Kidney epithelial cell (primary cell): ENCODE measurements at regions not wholly inside any gene's neighbourhood (a gene's known extent, or its start where the extent isn't known, plus 50 kb on each side); places are given as distances from the start of the nearest gene placed in this dataset.

Experiments
- DNase-seq: peaks from one replicate; pipeline ENCODE4 v3.0.0-alpha.2; 2010; ENCODE audit warnings: low read depth
- H3K27me3 ChIP-seq: 2 replicates; pipeline ENCODE4 v1.6.0; 2011; ENCODE audit warnings: low read length; ENCODE audit not compliant: control insufficient read depth, insufficient read depth
- H3K36me3 ChIP-seq: 2 replicates; pipeline ENCODE4 v1.5.1; 2011; ENCODE audit warnings: low read length; ENCODE audit not compliant: control insufficient read depth, insufficient read depth
- H3K4me3 ChIP-seq: 2 replicates; pipeline ENCODE4 v1.5.1; 2011; ENCODE audit warnings: low read depth, mild to moderate bottlenecking, control low read depth, low read length
- TF ChIP-seq, protein P1 (sequence below): IDR thresholded peaks from 2 replicates; pipeline ENCODE4 v1.5.1; 2011; ENCODE audit warnings: mild to moderate bottlenecking, moderate library complexity, low read length, control low read depth, inconsistent platforms; ENCODE audit not compliant: insufficient read depth, poor library complexity, severe bottlenecking

DNA sequence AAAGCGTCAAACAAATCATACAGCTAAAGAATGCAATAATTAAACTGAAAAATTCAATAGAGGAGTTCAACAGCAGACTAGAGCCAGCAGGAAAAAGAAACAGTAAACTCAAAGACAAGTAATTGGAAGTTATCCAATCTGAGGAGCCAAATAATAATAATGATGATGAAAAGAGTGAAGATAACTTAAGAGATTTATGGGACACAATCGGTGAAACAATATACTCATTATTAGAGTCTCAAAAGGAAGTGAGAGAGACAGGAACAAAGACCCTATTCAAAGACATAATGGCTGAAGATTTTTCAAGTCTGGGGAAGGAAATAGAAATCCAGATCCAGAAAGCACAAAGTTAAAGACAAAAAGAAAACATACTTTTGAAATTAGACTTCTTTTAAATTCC, 263.9 kb upstream of the NR4A3 start:
- DNase-seq: no peak
- TF ChIP-seq, protein P1, sequence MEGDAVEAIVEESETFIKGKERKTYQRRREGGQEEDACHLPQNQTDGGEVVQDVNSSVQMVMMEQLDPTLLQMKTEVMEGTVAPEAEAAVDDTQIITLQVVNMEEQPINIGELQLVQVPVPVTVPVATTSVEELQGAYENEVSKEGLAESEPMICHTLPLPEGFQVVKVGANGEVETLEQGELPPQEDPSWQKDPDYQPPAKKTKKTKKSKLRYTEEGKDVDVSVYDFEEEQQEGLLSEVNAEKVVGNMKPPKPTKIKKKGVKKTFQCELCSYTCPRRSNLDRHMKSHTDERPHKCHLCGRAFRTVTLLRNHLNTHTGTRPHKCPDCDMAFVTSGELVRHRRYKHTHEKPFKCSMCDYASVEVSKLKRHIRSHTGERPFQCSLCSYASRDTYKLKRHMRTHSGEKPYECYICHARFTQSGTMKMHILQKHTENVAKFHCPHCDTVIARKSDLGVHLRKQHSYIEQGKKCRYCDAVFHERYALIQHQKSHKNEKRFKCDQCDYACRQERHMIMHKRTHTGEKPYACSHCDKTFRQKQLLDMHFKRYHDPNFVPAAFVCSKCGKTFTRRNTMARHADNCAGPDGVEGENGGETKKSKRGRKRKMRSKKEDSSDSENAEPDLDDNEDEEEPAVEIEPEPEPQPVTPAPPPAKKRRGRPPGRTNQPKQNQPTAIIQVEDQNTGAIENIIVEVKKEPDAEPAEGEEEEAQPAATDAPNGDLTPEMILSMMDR: no peak
- no peaks in the 10 kb centered on the region for H3K27me3 ChIP-seq
- H3K36me3 ChIP-seq: no peaks in the 10 kb centered on the region
- H3K4me3 ChIP-seq: no peak overlapping the region

DNA sequence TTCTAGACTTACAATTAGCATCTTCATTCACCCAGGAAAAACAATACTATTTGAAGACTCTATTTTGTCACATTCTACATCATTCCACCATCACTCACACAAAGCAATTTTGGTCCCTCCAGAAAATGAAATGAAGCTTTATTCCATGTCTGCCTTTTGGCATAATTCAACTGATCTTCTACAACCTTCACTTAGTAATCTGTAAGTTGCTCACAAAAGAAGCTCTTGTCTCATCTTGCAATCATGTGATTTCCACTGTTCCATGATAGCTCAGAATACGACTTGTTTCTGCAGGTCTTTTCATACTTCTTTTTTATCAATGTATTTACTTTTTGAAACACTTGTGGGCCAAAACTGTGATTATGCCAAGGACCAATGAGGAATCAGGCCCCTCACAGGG, 261.9 kb upstream of the NR4A3 start:
- Histone ChIP-seq H3K36me3 (no peaks in the 10 kb centered on the region), H3K4me3 (no peak overlapping the region), H3K27me3 (no peaks in the 10 kb centered on the region)
- TF ChIP-seq, protein P1: no peak
- DNase-seq: no peak

DNA sequence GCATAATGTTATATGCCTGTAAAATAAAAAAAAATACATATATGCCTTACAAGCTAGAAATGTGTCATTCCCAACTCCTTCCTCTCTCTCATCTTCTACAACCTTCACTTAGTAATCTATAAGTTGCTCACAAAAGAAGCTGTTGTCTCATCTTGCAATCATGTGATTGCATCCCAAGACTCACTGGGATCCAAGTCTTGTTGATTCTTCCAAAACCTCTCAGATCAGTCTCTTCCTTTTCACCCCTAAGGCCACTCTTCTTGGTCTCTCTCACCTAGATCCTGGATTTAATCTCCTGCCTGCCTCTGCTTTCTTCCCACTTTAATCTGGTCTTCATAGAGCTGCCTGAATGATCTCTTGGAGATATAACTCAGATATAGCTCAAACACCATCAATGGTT, 261.1 kb upstream of the NR4A3 start:
- no peak overlapping the region for H3K4me3 ChIP-seq
- no peaks in the 10 kb centered on the region for H3K36me3 ChIP-seq
- no peaks in the 10 kb centered on the region for H3K27me3 ChIP-seq
- TF ChIP-seq, protein P1: no peak
- DNase-seq: no peak

DNA sequence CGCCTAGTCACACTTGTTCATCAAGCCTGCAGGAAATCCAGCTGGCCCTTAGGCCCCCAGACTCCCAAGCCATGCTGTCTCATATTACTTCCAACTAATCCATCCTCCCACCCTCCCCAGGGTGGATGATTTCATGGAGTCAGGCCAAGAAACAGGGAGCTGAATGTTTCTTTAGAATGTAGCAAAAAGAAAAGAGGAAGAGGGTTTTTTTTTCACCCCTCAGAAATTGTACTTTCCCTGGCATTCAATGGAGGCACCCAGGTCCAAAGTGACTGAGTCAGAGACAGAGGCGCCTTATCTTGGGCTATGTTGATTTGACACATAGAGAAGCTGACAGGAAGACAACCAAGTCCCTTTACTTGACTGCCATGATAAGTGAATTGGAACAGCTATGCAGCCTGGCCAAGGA, 260.2 kb upstream of the NR4A3 start:
- no peak for DNase-seq
- H3K36me3 ChIP-seq: no peaks in the 10 kb centered on the region
- H3K27me3 ChIP-seq: no peaks in the 10 kb centered on the region
- TF ChIP-seq, protein P1: no peak
- no peak overlapping the region for H3K4me3 ChIP-seq

DNA sequence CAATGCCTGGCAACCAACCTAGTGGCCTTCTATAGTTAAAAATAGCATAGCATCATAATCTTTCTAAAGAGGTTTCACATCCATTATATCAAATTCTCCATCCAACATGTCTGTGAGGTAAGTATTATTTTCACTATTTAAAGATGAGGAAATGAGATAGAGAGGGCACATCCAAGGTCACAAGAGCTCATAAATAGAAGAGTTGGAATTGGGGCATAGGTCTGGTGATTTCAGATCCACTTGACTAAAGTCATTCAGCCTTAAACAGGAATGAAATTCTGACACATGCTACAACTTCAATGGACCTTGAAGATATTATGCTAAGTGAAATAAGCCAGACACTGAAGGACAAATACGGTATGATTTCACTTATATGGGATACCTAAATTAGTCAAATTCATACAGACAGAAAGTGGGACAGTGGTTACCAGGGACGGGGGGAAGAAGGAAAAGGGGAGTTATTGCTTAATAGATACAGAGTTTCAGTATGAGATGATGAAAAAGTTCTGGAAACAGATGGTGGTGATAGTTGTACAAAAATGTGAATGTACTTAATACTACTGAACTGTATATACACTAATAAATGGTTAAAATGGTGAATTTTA, 259.6 kb upstream of the NR4A3 start:
- Histone ChIP-seq H3K27me3 (no peaks in the 10 kb centered on the region), H3K4me3 (no peak overlapping the region), H3K36me3 (no peaks in the 10 kb centered on the region)
- no peak for DNase-seq
- TF ChIP-seq, protein P1: no peak

DNA sequence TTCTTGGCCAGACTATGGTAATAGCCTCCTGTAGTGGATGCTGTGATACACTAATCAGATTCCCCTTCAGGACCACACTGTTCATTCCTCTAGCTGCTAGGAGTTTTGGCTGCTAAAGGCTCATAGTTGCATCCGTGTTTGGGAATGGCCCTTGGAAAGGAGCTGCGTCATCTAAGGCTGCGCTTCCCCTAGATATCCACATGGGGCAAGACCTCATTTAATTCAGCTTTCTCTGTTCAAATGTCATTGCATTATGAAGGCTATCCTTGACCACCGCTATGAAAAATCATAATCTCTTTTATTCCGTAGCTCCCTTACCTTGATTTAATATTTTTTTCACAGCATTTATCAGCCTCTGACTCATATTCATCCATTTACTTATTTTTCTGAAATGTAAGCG, 258.3 kb upstream of the NR4A3 start:
- no peaks in the 10 kb centered on the region for H3K36me3 ChIP-seq
- no peak overlapping the region for H3K4me3 ChIP-seq
- TF ChIP-seq, protein P1: no peak
- no peak for DNase-seq
- no peaks in the 10 kb centered on the region for H3K27me3 ChIP-seq
